ENCODE measurements at regions not wholly inside any gene's neighbourhood (a gene's known extent, or its start where the extent isn't known, plus 50 kb on each side); places are given as distances from the start of the nearest gene placed in this dataset.
A peak's percentile ranks its signal among the peaks of the same experiment; 100 is the strongest.

DNA sequence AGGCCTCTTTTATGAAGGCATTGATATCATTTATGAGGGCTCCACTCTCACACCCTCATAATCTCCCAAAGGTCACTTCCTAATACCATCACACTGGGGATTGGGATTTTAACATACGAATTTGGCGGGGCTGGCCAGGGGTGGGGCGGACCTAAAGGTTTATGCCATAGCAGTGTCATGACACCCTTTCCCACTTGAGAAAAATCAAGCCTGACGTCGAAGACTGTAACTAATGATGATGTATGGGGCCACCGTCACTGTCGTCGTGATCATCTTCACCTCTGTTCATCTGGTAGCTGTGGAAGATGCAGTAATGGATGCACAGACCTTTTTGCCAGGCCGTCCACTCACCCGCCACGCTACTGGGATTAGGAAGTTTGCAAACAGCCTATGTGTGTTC, 912.1 kb downstream of the TBC1D22A start:
- H3K4ac ChIP-seq (ENCODE audit: low read length), result no peak overlapping the region
- no peak overlapping the region for H4K8ac ChIP-seq (ENCODE audit: low read depth, low read length)
- no peak overlapping the region for H2AK5ac ChIP-seq (ENCODE audit: low read depth, low read length)
- no peak overlapping the region for H2BK15ac ChIP-seq (ENCODE audit: low read length)
- H2BK12ac ChIP-seq (ENCODE audit: low read length), result no peak overlapping the region
- H3K9ac ChIP-seq (ENCODE audit: low read depth, low read length, poor library complexity), result no peak overlapping the region
- no peak overlapping the region for H4K91ac ChIP-seq (ENCODE audit: low read depth, low read length, poor library complexity)
- H2BK120ac ChIP-seq (ENCODE audit: low read depth, low read length), result no peak overlapping the region
- H3K9me3 ChIP-seq (replicated peaks in 1 of 2; ENCODE audit: control insufficient read depth in 2 of 2, insufficient read depth in 1 of 2, low read depth in 1 of 2, low read length in 2 of 2), result no peaks in the 10 kb centered on the region
- no peak overlapping the region for H3K23ac ChIP-seq (ENCODE audit: low read depth, low read length, poor library complexity)
- DNase-seq (ENCODE audit: low spot score), result no peak
- no peak overlapping the region for H2BK5ac ChIP-seq (ENCODE audit: low read length)
- H2AFZ ChIP-seq (ENCODE audit: low read length), result no peak overlapping the region
- no CpG with 5 or more reads among the region's 11 CpGs for WGBS, 2 donors (ENCODE audit: extremely low coverage in 2 of 2, insufficient read length in 2 of 2, insufficient replicate concordance in 1 of 2)
- no peak overlapping the region for H3K4me2 ChIP-seq (ENCODE audit: insufficient read depth, low read length, poor library complexity, severe bottlenecking)
- H3K36me3 ChIP-seq (replicated peaks in 1 of 2; ENCODE audit: control insufficient read depth in 2 of 2, insufficient read depth in 2 of 2, low read length in 2 of 2), result no peaks in the 10 kb centered on the region
- no peak overlapping the region for H3K18ac ChIP-seq (ENCODE audit: low read length)
- H3K79me1 ChIP-seq (ENCODE audit: low read depth, low read length), result no peaks in the 10 kb centered on the region
- H3K27ac ChIP-seq (replicated peaks; ENCODE audit: low read length), result no peak overlapping the region
- no peak overlapping the region for H3K4me3 ChIP-seq (ENCODE audit: low read length in 2 of 2)
- peaks cover 0 to 3% of the 10 kb centered on the region in 2 donors for H3K4me1 ChIP-seq (ENCODE audit: control insufficient read depth in 2 of 2, insufficient read depth in 1 of 2, low read depth in 1 of 2, low read length in 2 of 2)
- no peaks in the 10 kb centered on the region for H3K27me3 ChIP-seq (ENCODE audit: control insufficient read depth in 3 of 3, insufficient read depth in 3 of 3, low read depth in 1 of 3, low read length in 3 of 3)
- H3K14ac ChIP-seq (ENCODE audit: low read length), result no peak overlapping the region

DNA sequence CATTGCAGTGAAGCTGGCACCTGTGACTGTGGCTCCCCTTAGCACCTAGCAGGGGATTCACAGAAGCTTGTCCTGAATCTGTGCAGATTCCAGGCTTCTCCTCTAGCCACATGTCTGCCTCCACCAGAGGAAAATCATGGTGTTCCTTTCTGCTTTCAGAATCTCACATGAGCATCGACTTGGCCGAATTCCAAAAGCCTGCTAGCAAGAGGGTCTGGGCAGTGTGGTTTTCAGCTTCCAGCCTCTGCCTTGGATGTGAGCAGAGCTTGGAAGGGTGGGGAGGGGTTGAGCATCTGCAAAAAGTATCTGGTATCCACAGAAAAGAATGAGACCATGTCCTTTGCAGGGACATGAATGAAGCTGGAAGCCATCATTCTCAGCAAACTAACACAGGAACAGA, 911.1 kb downstream of the TBC1D22A start:
- Histone ChIP-seq H4K91ac (ENCODE audit: low read depth, low read length, poor library complexity) (no peak overlapping the region), H3K4me2 (ENCODE audit: insufficient read depth, low read length, poor library complexity, severe bottlenecking) (no peak overlapping the region), H3K14ac (ENCODE audit: low read length) (no peak overlapping the region), H2BK12ac (ENCODE audit: low read length) (no peak overlapping the region), H2BK15ac (ENCODE audit: low read length) (no peak overlapping the region), H3K9ac (ENCODE audit: low read depth, low read length, poor library complexity) (no peak overlapping the region), H2BK120ac (ENCODE audit: low read depth, low read length) (no peak overlapping the region), H3K4me1 (ENCODE audit: control insufficient read depth in 2 of 2, insufficient read depth in 1 of 2, low read depth in 1 of 2, low read length in 2 of 2) (no peaks in the 10 kb centered on the region), H3K23ac (ENCODE audit: low read depth, low read length, poor library complexity) (no peak overlapping the region), H3K27me3 (ENCODE audit: control insufficient read depth in 3 of 3, insufficient read depth in 3 of 3, low read depth in 1 of 3, low read length in 3 of 3) (no peaks in the 10 kb centered on the region), H2AFZ (ENCODE audit: low read length) (no peak overlapping the region), H2BK5ac (ENCODE audit: low read length) (no peak overlapping the region), H2AK5ac (ENCODE audit: low read depth, low read length) (no peak overlapping the region), H3K4me3 (ENCODE audit: low read length in 2 of 2) (no peak overlapping the region), H3K4ac (ENCODE audit: low read length) (no peak overlapping the region), H3K36me3 (replicated peaks in 1 of 2; ENCODE audit: control insufficient read depth in 2 of 2, insufficient read depth in 2 of 2, low read length in 2 of 2) (no peaks in the 10 kb centered on the region), H3K27ac (replicated peaks; ENCODE audit: low read length) (no peak overlapping the region), H4K8ac (ENCODE audit: low read depth, low read length) (no peak overlapping the region), H3K79me1 (ENCODE audit: low read depth, low read length) (no peaks in the 10 kb centered on the region), H3K9me3 (replicated peaks in 1 of 2; ENCODE audit: control insufficient read depth in 2 of 2, insufficient read depth in 1 of 2, low read depth in 1 of 2, low read length in 2 of 2) (no peaks in the 10 kb centered on the region), H3K18ac (ENCODE audit: low read length) (no peak overlapping the region)
- no peak for DNase-seq (ENCODE audit: low spot score)
- WGBS, 2 donors (ENCODE audit: extremely low coverage in 2 of 2, insufficient read length in 2 of 2, insufficient replicate concordance in 1 of 2), result no CpG with 5 or more reads among the region's 2 CpGs

DNA sequence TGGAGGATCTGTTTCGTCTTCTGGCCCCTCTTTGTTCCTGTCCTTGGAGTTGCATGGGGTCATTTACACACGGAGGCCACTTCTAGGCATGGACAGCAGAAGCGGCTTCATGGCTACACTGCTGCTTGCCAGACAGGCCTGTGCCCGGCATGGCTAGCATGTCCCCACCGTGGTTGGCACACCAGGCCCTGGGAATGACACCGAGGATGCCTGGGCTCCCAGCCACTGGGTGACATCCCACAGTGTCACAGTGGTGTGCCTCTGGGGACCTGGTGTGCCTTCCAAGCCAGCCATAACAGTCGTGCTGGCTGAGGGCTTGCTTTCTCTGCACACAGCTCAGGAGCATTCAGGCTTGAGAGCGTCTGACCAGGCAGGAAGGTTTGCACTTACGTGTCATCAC, 910.1 kb downstream of the TBC1D22A start:
- no peaks in the 10 kb centered on the region for H3K4me1 ChIP-seq (ENCODE audit: control insufficient read depth in 2 of 2, insufficient read depth in 1 of 2, low read depth in 1 of 2, low read length in 2 of 2)
- WGBS, 2 donors (ENCODE audit: extremely low coverage in 2 of 2, insufficient read length in 2 of 2, insufficient replicate concordance in 1 of 2), result no CpG with 5 or more reads among the region's 9 CpGs
- no peak overlapping the region for H2BK5ac ChIP-seq (ENCODE audit: low read length)
- H3K18ac ChIP-seq (ENCODE audit: low read length), result peak overlapping the region; percentile 32
- H2BK120ac ChIP-seq (ENCODE audit: low read depth, low read length), result no peak overlapping the region
- H3K14ac ChIP-seq (ENCODE audit: low read length), result peak overlapping the region; percentile 87
- no peak for DNase-seq (ENCODE audit: low spot score)
- H3K9ac ChIP-seq (ENCODE audit: low read depth, low read length, poor library complexity), result no peak overlapping the region
- no peak overlapping the region for H2BK12ac ChIP-seq (ENCODE audit: low read length)
- no peak overlapping the region for H2AFZ ChIP-seq (ENCODE audit: low read length)
- H4K8ac ChIP-seq (ENCODE audit: low read depth, low read length), result peak overlapping the region; percentile 76
- peak overlapping the region; percentile 19 for H3K23ac ChIP-seq (ENCODE audit: low read depth, low read length, poor library complexity)
- no peak overlapping the region for H2BK15ac ChIP-seq (ENCODE audit: low read length)
- H3K4ac ChIP-seq (ENCODE audit: low read length), result no peak overlapping the region
- no peak overlapping the region for H2AK5ac ChIP-seq (ENCODE audit: low read depth, low read length)
- no peaks in the 10 kb centered on the region for H3K9me3 ChIP-seq (replicated peaks in 1 of 2; ENCODE audit: control insufficient read depth in 2 of 2, insufficient read depth in 1 of 2, low read depth in 1 of 2, low read length in 2 of 2)
- no peak overlapping the region for H3K4me3 ChIP-seq (ENCODE audit: low read length in 2 of 2)
- no peaks in the 10 kb centered on the region for H3K79me1 ChIP-seq (ENCODE audit: low read depth, low read length)
- H3K27ac ChIP-seq (replicated peaks; ENCODE audit: low read length), result no peak overlapping the region
- H4K91ac ChIP-seq (ENCODE audit: low read depth, low read length, poor library complexity), result no peak overlapping the region
- no peaks in the 10 kb centered on the region for H3K27me3 ChIP-seq (ENCODE audit: control insufficient read depth in 3 of 3, insufficient read depth in 3 of 3, low read depth in 1 of 3, low read length in 3 of 3)
- no peak overlapping the region for H3K4me2 ChIP-seq (ENCODE audit: insufficient read depth, low read length, poor library complexity, severe bottlenecking)
- no peaks in the 10 kb centered on the region for H3K36me3 ChIP-seq (replicated peaks in 1 of 2; ENCODE audit: control insufficient read depth in 2 of 2, insufficient read depth in 2 of 2, low read length in 2 of 2)

DNA sequence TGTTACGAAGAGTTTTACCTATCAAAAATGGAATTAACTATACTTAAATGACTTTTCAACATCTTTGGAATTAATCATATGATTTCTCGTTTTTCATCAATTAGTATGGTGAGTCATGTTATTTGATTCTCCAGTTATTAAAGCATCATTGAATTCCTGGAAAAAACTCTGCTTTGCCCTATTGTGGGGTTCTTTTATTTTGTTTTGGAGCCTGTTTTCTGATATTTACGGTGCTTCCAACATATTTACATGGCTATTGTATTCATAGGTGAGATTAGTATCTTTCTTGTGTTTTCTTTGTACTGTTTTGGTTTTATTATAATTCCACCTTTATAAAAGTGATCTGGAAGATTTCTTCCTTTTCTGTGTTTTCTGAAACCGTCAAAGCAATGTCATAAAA, 902.7 kb downstream of the TBC1D22A start:
- Histone ChIP-seq H3K79me1 (ENCODE audit: low read depth, low read length) (no peaks in the 10 kb centered on the region), H4K91ac (ENCODE audit: low read depth, low read length, poor library complexity) (no peak overlapping the region), H3K14ac (ENCODE audit: low read length) (no peak overlapping the region), H3K27ac (replicated peaks; ENCODE audit: low read length) (no peak overlapping the region), H3K4me1 (ENCODE audit: control insufficient read depth in 2 of 2, insufficient read depth in 1 of 2, low read depth in 1 of 2, low read length in 2 of 2) (no peaks in the 10 kb centered on the region), H3K4ac (ENCODE audit: low read length) (no peak overlapping the region), H2BK12ac (ENCODE audit: low read length) (no peak overlapping the region), H3K4me3 (ENCODE audit: low read length in 2 of 2) (no peak overlapping the region), H3K4me2 (ENCODE audit: insufficient read depth, low read length, poor library complexity, severe bottlenecking) (no peak overlapping the region), H3K23ac (ENCODE audit: low read depth, low read length, poor library complexity) (no peak overlapping the region), H3K9me3 (replicated peaks in 1 of 2; ENCODE audit: control insufficient read depth in 2 of 2, insufficient read depth in 1 of 2, low read depth in 1 of 2, low read length in 2 of 2) (peaks cover 0 to 5% of the 10 kb centered on the region in 2 donors), H3K18ac (ENCODE audit: low read length) (no peak overlapping the region), H2AK5ac (ENCODE audit: low read depth, low read length) (no peak overlapping the region), H2BK5ac (ENCODE audit: low read length) (no peak overlapping the region), H3K27me3 (ENCODE audit: control insufficient read depth in 3 of 3, insufficient read depth in 3 of 3, low read depth in 1 of 3, low read length in 3 of 3) (no peaks in the 10 kb centered on the region), H3K9ac (ENCODE audit: low read depth, low read length, poor library complexity) (no peak overlapping the region), H2BK15ac (ENCODE audit: low read length) (no peak overlapping the region), H3K36me3 (replicated peaks in 1 of 2; ENCODE audit: control insufficient read depth in 2 of 2, insufficient read depth in 2 of 2, low read length in 2 of 2) (no peaks in the 10 kb centered on the region), H2AFZ (ENCODE audit: low read length) (no peak overlapping the region), H4K8ac (ENCODE audit: low read depth, low read length) (no peak overlapping the region), H2BK120ac (ENCODE audit: low read depth, low read length) (no peak overlapping the region)
- no CpG with 5 or more reads among the region's 4 CpGs for WGBS, 2 donors (ENCODE audit: extremely low coverage in 2 of 2, insufficient read length in 2 of 2, insufficient replicate concordance in 1 of 2)
- no peak for DNase-seq (ENCODE audit: low spot score)
